GM19099 (cell line): ENCODE measurements at regions not wholly inside any gene's neighbourhood (a gene's known extent, or its start where the extent isn't known, plus 50 kb on each side); places are given as distances from the start of the nearest gene placed in this dataset.

Source experiments
- POLR2A ChIP-seq: IDR thresholded peaks from 3 replicates; pipeline ENCODE4 v1.6.1; 2011; ENCODE audit warnings: low read depth; ENCODE audit not compliant: insufficient read length; ENCODE audit errors: extremely low read depth

GRCh38 chr17:33513769-33514168, 220.7 kb upstream of the ASIC2 start:
- TF ChIP-seq POLR2A = no peak

DNA sequence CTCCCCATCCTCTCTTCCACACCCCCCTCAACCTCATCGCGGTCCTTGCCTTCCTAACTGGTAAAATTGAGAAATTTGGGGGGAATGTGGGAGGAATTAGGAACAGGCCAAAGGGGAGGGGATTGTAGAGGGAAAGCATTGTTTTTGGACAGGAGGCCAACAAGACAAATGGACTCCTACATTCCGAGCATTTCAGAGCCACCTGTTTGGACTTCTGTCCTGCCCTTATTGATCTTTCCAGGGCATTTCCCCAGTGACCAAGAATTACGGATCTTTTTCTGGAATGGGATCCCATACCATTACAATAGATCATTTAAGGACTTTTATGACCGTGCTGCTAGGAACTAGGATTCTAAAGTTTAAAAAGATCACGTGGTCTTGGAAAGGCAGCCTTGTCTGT, 221.3 kb upstream of the ASIC2 start:
- no peak for TF ChIP-seq POLR2A

DNA sequence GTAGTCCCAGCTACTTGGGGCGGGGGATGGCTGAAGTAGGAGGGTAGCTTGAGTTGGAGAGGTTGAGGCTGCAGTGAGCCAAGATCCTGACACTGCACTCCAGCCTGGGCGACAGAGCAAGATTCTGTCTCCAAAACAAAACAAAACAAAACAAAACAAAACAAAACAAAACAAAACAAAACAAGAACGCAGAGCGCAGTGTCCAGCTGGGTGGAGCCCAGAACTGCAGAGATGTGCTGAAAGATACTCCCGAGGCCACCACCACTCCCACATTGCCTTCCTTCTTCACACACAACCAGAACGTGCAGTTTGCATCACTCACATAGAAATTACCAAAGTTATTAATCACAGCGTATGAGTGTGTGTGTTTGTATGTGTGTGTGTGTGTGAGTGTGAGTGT, 222.9 kb upstream of the ASIC2 start:
- TF ChIP-seq POLR2A = no peak

DNA sequence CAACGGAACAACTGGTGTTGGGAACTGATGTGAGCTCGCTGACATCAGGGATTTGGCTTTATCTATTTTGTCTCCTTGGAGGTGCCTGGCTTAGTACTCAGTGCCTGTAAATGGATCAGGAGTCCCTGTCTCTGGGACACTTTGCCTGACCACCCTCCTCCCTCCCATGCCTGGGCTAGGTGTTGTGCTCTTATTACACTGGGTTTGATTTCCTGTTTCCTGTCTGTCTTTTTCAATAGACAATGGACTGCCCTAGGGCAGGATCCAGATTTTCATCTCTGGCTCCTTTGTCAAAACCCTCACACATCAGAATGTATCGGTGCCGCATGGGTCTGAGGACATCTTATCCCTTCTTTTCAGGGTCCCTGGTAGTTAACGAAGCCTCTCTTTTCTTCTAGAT, 223.6 kb upstream of the ASIC2 start:
- TF ChIP-seq POLR2A = no peak

DNA sequence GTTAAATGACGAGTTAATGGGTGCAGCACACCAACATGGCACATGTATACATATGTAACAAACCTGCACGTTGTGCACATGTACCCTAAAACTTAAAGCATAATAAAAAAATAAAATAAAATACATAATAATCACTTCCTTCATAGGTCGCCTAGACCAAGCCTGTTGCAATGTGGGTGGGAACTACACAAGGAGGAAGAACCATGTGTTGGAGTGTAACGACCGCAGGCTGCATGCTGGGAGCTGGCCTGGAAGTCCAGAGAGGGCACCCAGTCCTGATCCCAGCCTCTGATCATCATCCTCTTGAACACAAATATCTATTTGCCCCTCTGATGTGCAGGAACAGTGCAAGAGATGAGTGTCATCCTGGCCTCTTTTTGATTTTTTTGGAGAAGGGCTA, 224.7 kb upstream of the ASIC2 start:
- no peak for TF ChIP-seq POLR2A

- TF ChIP-seq POLR2A = no peak
Measured at GRCh38 chr17:33519692-33520091, 226.6 kb upstream of the ASIC2 start.

GRCh38 chr17:33520426-33521330, 227.6 kb upstream of the ASIC2 start:
- no peak for TF ChIP-seq POLR2A

DNA sequence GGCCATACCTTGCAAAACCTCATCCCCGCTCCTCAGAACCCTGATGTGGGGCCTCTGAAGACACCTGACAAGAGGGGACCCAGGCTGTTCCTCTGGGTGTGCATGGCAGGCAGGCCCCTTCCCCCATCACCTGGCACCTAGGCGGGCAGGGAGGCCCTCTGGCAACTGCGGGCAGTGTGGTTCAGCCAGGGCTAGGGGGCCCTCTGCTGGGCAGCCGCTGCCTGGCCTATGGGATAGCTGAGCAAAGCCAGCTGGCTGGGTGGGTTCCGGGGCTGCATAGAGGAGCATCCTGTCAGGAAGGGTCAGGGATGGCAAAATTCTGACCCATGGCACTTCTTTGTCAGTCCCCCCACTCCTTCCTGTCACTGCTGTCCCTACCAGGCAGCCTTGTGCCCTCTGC, 228.7 kb upstream of the ASIC2 start:
- no peak for TF ChIP-seq POLR2A

DNA sequence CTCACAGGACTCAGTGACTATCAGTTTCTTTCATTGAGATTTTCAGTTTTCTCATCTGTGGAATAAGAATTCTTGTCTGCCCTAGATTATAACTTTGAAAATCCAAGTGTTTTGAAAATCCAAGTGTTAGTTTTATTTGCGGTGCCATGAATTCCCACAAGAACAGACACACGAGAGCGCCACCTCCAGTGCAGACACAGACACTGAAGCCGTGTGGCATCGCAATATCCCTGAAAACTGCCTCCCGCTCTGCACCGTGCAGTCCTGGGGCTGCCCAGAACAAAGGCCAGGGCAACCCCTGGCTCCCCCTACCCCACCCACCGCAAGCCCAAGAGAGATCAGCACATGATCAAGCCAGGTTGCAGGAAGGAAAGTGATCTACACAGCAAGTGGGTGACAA, 229.5 kb upstream of the ASIC2 start:
- no peak for TF ChIP-seq POLR2A

DNA sequence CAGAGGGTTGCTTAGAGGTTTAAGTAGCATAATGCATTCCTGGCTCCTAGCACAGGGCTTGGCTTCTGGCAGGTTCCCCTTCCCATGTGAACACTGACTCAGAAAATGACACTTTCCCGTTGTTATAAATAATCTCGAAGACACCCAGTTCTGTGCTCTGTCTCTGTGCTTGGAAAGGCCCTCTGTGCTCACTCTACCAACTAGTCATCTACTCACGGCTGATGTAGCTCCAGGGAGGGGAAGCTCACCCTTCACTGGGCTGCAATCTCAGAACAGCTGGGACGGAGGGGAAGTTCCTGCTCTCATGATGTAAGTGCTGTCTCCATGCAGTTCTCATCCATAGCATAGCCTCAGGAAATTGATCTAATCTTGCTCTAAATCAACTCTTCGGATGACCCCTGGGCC, 230.5 kb upstream of the ASIC2 start:
- no peak for TF ChIP-seq POLR2A

DNA sequence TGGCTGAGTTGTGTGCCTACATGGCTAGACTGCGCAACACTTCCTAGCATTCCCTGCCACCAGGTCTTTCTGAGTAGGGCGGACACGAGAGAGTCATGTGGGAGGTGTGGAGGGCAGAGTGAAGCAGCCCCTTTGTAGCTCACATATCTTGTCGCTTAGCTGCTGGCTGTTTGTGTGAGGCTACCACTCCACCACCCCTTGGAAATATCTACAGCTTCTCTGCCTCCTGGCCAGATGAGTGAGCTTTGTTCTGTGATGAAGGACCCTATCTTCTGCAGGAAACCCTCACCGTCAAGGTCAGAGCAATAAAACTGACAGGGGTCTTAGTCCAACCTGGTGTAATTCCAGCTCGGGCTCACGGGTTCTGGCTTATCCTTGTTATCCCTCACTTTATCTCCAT, 232.1 kb upstream of the ASIC2 start:
- TF ChIP-seq POLR2A = no peak

- no peak for TF ChIP-seq POLR2A
Measured at GRCh38 chr17:33526717-33527116, 233.6 kb upstream of the ASIC2 start.

DNA sequence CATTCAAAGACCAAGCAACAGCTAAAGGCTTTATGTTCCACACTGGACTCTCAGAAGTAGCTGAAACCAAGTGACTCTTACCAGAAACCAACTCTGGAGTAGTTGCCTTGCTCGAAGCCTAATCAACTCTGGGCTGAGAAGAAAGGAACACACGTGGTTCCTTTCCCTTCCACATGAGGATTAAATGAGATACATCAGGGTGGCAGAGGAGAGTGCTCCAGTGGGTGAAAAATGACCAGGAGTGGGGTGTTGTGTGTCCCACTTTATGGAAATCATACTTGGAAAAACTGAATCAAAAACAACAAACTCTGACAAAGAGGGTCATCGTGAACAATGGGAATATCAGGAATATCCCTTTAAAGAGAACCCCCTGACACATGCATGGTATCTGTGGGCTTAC, 234.2 kb upstream of the ASIC2 start:
- TF ChIP-seq POLR2A = no peak

DNA sequence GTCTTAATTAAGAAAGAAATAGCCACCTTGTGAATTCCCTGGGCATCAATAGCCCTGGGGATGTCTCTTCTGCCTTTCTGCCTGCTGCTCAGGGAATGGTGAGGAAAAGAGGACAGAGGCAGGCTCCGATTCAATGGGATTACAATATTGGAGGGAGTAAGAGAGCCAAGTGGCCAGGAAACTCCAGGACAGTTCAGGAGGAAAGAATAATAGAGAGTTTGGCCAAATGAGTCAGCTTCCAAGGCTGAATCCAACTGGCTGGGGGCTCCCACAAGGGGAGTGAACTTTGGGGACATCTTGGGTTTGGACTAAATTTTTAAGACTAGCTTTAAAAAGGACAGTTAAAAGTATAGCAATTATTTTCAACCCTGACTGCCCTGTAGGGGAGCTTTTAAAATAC, 235.8 kb upstream of the ASIC2 start:
- TF ChIP-seq POLR2A = no peak

DNA sequence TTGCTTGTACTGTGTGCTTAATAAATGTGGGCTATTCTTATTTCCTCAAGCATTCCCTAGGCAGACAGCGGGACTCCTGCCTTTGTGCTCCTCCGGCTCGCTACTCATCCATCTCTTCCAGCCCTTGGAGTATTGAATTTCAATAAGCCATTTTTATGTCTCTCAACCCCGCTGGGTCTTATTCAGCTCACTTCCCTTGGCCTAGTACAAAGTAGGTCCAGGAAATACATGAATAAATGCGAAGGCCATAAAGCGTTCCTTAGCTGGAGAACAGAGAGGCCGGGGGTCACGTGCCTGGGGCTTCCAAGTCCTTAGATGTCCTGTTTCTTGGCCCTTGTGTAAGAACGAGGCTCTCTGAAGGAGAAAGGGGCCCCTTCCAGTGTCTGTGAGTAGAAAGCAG, 236.7 kb upstream of the ASIC2 start:
- no peak for TF ChIP-seq POLR2A

DNA sequence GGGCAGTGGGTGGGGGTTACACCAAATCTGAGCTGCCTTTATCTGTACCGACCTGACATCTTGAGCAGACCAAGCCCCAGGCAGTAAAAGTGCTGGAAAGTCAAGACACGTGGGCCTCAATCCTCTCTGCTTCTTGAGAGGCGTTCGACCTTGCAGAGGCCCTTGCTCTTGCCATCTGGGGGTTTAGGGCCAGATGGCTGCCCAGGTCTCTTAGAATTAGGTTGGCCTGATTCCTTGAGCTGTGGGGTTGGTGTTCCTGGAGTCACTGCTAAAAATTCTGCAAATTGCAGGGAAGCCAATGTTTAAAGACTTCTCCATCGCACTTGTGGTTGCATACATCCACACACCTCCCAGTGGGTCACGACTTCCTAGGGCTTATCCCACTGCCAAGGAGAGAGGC, 238.2 kb upstream of the ASIC2 start:
- no peak for TF ChIP-seq POLR2A

GRCh38 chr17:33534087-33534486, 241.0 kb upstream of the ASIC2 start:
- TF ChIP-seq POLR2A = no peak
